Naive thymus-derived CD4-positive, alpha-beta T cell (primary cell): ENCODE measurements at regions not wholly inside any gene's neighbourhood (a gene's known extent, or its start where the extent isn't known, plus 50 kb on each side); places are given as distances from the start of the nearest gene placed in this dataset.
"Not testable (repeated sequence)": the region's sequence is repeated elsewhere in the genome, so short reads cannot be mapped to it uniquely, and the experiment has no call there.

Experiments
- ATAC-seq: fragments of 150-1000 bp; cut with Tn5 transposase; 2 replicates; pipeline ENCODE4 v1.10.0; 2021; ENCODE audit warnings: mild to moderate bottlenecking, moderate library complexity
- CTCF ChIA-PET: fragments of 350-600 bp; sonication (Branson Sonifier 250); formaldehyde crosslinking; loops from one replicate; lab custom pipeline; 2021; ENCODE audit warnings: antibody characterized with exemption; lab: Charles Lee
- POLR2A ChIA-PET: fragments of 350-600 bp; sonication (Branson Sonifier 250); formaldehyde crosslinking; loops from one replicate; lab custom pipeline; 2021; ENCODE audit warnings: antibody characterized with exemption, inconsistent platforms; lab: Charles Lee
- DNase-seq, 9 donors: peaks; one replicate each; pipeline versions ENCODE4 v3.0.0 to v3.0.0-alpha.2; 2020 to 2022; ENCODE audit warnings: mixed read lengths in 1 of 9
- H3K27ac ChIP-seq: one replicate; pipeline ENCODE4 v1.7.0; 2013; ENCODE audit warnings: mild to moderate bottlenecking, low read depth, low read length, moderate library complexity
- H3K27me3 ChIP-seq, 2 donors: one replicate each; pipeline ENCODE4 v1.7.0; 2013; ENCODE audit warnings: low read length in 2 of 2, mild to moderate bottlenecking in 2 of 2, moderate library complexity in 2 of 2; ENCODE audit not compliant: control insufficient read depth in 2 of 2, insufficient read depth in 2 of 2
- H3K36me3 ChIP-seq, 3 experiments: 1 replicate in 2 of 3; 2 replicates in 1 of 3; pipeline ENCODE4 v1.7.0; 2013; ENCODE audit warnings: low read length in 3 of 3, mild to moderate bottlenecking in 3 of 3, moderate library complexity in 1 of 3; ENCODE audit not compliant: insufficient read depth in 3 of 3, control insufficient read depth in 2 of 3
- H3K4me1 ChIP-seq, 2 donors: one replicate each; pipeline ENCODE4 v1.7.0; 2013; ENCODE audit warnings: low read length in 2 of 2, mild to moderate bottlenecking in 2 of 2, moderate library complexity in 1 of 2; ENCODE audit not compliant: control insufficient read depth in 2 of 2, insufficient read depth in 2 of 2
- H3K4me3 ChIP-seq: 2 replicates; pipeline ENCODE4 v1.7.0; 2013; ENCODE audit warnings: mild to moderate bottlenecking, low read length
- H3K9me3 ChIP-seq, 3 experiments: 1 replicate in 2 of 3; 2 replicates in 1 of 3; pipeline ENCODE4 v1.7.0; 2013; ENCODE audit warnings: low read length in 3 of 3; ENCODE audit not compliant: control insufficient read depth in 2 of 3
- H3K27ac Mint-ChIP-seq, 9 donors: one replicate each; pipeline ENCODE4 v1.8.0; 2020 to 2022; ENCODE audit warnings: mixed read lengths in 9 of 9, mild to moderate bottlenecking in 8 of 9, moderate library complexity in 5 of 9, inconsistent platforms in 2 of 9
- H3K27me3 Mint-ChIP-seq, 5 donors: one replicate each; pipeline ENCODE4 v1.8.0; 2021 to 2022; ENCODE audit warnings: mixed read lengths in 5 of 5, mild to moderate bottlenecking in 1 of 5
- H3K36me3 Mint-ChIP-seq, 5 donors: one replicate each; pipeline ENCODE4 v1.8.0; 2020 to 2022; ENCODE audit warnings: mixed read lengths in 5 of 5, mild to moderate bottlenecking in 3 of 5, inconsistent platforms in 1 of 5
- H3K4me1 Mint-ChIP-seq, 7 donors: one replicate each; pipeline ENCODE4 v1.8.0; 2020 to 2022; ENCODE audit warnings: mixed read lengths in 7 of 7, mild to moderate bottlenecking in 3 of 7, inconsistent platforms in 1 of 7
- H3K4me3 Mint-ChIP-seq, 10 donors: one replicate each; pipeline ENCODE4 v1.8.0; 2020 to 2022; ENCODE audit warnings: mild to moderate bottlenecking in 10 of 10, mixed read lengths in 10 of 10, moderate library complexity in 6 of 10, inconsistent platforms in 2 of 10
- H3K9me3 Mint-ChIP-seq, 11 donors: one replicate each; pipeline ENCODE4 v1.8.0; 2020 to 2022; ENCODE audit warnings: mixed read lengths in 11 of 11, mild to moderate bottlenecking in 4 of 11, inconsistent platforms in 1 of 11, moderate library complexity in 1 of 11
- intact Hi-C, 2 donors: fragments of 100-400 bp; cut with micrococcal nuclease; formaldehyde crosslinking; loops; one replicate each; pipeline ENCODE4 v1.15.1; 2023

DNA sequence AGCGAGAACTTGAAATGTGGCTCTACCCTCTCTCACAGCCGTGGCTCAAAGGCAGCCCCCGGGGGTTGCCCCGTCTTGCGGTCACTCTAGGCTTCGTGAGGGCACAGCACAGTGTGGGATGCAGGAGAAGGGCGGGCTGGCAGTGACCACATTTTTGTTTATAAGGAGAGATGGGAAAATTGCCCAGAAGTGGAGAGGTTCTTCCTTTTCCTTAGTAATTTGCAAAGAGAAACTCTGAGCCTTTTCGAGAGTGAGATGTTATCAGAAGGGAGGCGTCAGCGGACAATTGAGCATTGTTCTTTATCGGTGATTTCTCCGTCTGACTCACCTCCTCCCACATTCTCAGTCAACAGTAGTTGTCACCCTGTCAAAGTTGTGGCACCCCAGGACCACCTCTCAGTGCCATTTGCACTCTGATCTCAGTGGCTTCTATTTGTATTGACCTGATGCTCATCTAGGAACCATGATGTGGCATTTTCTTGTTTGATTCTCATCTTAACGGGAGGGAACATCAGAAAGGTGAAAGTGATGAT, 89.6 kb downstream of the ACAA2 start:
- peaks cover 0 to 2% (median 0%) of the 10 kb centered on the region in 11 donors for H3K9me3 Mint-ChIP-seq
- POLR2A ChIA-PET: no interaction called here
- Histone ChIP-seq H3K4me3 (no peak overlapping the region), H3K27ac (no peak overlapping the region), H3K27me3 (no peaks in the 10 kb centered on the region), H3K36me3 (no peaks in the 10 kb centered on the region), H3K4me1 (no peaks in the 10 kb centered on the region), H3K9me3 (no peaks in the 10 kb centered on the region)
- DNase-seq (peak in 1 of 9 donors; percentile 30), ATAC-seq (no peak)
- intact Hi-C loops: no loop called here
- H3K36me3 Mint-ChIP-seq: no peaks in the 10 kb centered on the region
- CTCF ChIA-PET: interaction anchor here (0.7 kb wide), 1 partner anchor 21 kb away, joined by 3 read pairs; no protein-coding TSS in a partner anchor
- H3K4me1 Mint-ChIP-seq: peaks cover 0 to 10% (median 4%) of the 10 kb centered on the region in 7 donors
- H3K4me3 Mint-ChIP-seq: peak overlapping the region in 2 of 10 donors; percentile 4 to 29
- no peak overlapping the region for H3K27ac Mint-ChIP-seq
- H3K27me3 Mint-ChIP-seq: peaks cover 0 to 29% (median 16%) of the 10 kb centered on the region in 5 donors

DNA sequence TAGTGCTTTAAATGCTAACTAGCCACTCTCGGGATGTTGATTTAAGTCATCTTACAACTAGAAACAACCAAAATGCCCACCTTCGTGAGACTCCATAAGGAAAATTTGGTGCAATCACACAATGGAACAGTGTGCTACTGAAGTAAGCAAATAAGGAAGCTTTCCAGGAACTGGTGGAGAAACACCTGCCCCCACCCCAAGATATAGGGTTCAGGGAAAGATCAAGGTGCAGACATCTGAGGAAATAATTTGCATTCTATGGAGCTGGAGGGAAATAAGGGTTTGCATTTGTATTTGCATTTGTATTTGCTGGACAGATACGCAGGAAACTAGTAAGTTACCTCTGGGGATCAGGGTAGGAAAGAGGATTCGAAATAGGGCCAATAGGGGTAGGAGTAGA, 90.9 kb downstream of the ACAA2 start:
- Mint-ChIP-seq H3K36me3 (peaks cover 0 to 4% (median 3%) of the 10 kb centered on the region in 5 donors), H3K4me3 (no peak overlapping the region), H3K9me3 (peaks cover 0 to 5% (median 0%) of the 10 kb centered on the region in 11 donors), H3K27ac (no peak overlapping the region), H3K4me1 (peaks cover 0 to 10% (median 4%) of the 10 kb centered on the region in 7 donors), H3K27me3 (peaks cover 0 to 34% (median 23%) of the 10 kb centered on the region in 5 donors)
- intact Hi-C loops: no loop called here
- Histone ChIP-seq H3K27ac (no peak overlapping the region), H3K4me3 (no peak overlapping the region), H3K36me3 (no peaks in the 10 kb centered on the region), H3K4me1 (no peaks in the 10 kb centered on the region), H3K9me3 (no peaks in the 10 kb centered on the region), H3K27me3 (no peaks in the 10 kb centered on the region)
- no peak for DNase-seq
- ATAC-seq: no peak
- CTCF ChIA-PET: no interaction called here
- POLR2A ChIA-PET: no interaction called here

DNA sequence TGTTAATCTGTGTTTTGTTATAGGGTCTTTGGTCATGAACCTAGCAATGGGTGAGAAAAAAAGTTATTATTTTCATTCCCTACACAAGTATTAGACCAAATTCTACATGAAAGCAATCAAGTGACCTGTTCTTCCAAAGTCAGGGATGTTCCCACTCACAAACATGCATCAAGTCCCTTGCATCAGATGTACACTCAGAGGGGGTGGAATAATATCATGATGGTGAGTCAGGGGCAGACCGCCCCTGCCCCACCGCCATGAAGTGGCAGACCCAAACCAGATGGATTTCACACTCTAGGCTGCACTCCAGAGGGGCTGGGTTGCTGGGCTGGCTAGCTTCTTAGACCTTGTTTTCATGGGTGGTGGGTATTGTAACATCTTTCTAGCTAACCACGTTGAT, 91.4 kb downstream of the ACAA2 start:
- intact Hi-C loops: no loop called here
- DNase-seq (no peak), ATAC-seq (no peak)
- Histone ChIP-seq H3K36me3 (no peaks in the 10 kb centered on the region), H3K4me3 (no peak overlapping the region), H3K27ac (no peak overlapping the region), H3K9me3 (no peaks in the 10 kb centered on the region), H3K27me3 (no peaks in the 10 kb centered on the region), H3K4me1 (no peaks in the 10 kb centered on the region)
- Mint-ChIP-seq H3K9me3 (peaks cover 0 to 5% (median 0%) of the 10 kb centered on the region in 11 donors), H3K27ac (no peak overlapping the region), H3K4me1 (peaks cover 0 to 10% (median 4%) of the 10 kb centered on the region in 7 donors), H3K4me3 (no peak overlapping the region), H3K36me3 (peaks cover 0 to 4% (median 3%) of the 10 kb centered on the region in 5 donors), H3K27me3 (peaks cover 0 to 34% (median 23%) of the 10 kb centered on the region in 5 donors)
- POLR2A ChIA-PET: no interaction called here
- CTCF ChIA-PET: no interaction called here

DNA sequence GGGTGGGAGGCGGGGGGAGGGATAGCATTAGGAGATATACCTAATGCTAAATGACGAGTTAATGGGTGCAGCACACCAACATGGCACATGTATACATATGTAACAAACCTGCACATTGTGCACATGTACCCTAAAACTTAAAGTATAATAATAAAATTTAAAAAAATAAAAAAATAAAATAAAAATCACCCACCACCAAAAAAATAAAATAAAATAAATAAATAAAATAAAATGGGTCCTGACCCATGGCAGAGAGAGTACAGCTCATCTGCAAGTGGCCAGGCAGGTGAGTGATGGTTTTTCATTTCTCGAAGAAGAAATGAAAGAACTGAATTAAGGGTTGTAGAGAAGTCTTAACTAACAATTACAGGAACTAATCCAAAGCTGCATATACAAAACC, 92.4 kb downstream of the ACAA2 start:
- H3K9me3 Mint-ChIP-seq, H3K27ac Mint-ChIP-seq, H3K27me3 ChIP-seq, H3K4me1 Mint-ChIP-seq, CTCF ChIA-PET, H3K36me3 ChIP-seq, H3K4me3 ChIP-seq, DNase-seq, H3K4me3 Mint-ChIP-seq, ATAC-seq, H3K27ac ChIP-seq, H3K9me3 ChIP-seq, H3K4me1 ChIP-seq, intact Hi-C loops, H3K36me3 Mint-ChIP-seq: not testable (repeated sequence)
- H3K27me3 Mint-ChIP-seq: peaks cover 0 to 35% (median 23%) of the 10 kb centered on the region in 5 donors
- POLR2A ChIA-PET: interaction anchor here (0.8 kb wide), 1 partner anchor 1405 kb away, joined by 3 read pairs; no protein-coding TSS in a partner anchor

GRCh38 chr18:49717617-49718016, 95.7 kb downstream of the ACAA2 start:
- H3K4me3 ChIP-seq: no peak overlapping the region
- Mint-ChIP-seq H3K9me3 (peaks cover 0 to 14% (median 0%) of the 10 kb centered on the region in 11 donors), H3K36me3 (peaks cover 0 to 4% (median 3%) of the 10 kb centered on the region in 5 donors), H3K4me1 (no peaks in the 10 kb centered on the region), H3K4me3 (no peak overlapping the region), H3K27me3 (peaks cover 0 to 47% (median 25%) of the 10 kb centered on the region in 5 donors), H3K27ac (no peak overlapping the region)
- no peaks in the 10 kb centered on the region for H3K27me3 ChIP-seq
- no peaks in the 10 kb centered on the region for H3K4me1 ChIP-seq
- H3K27ac ChIP-seq: no peak overlapping the region
- H3K36me3 ChIP-seq: no peaks in the 10 kb centered on the region
- intact Hi-C loops: no loop called here
- ATAC-seq (no peak), DNase-seq (no peak)
- ChIA-PET POLR2A (no interaction called here), CTCF (no interaction called here)
- H3K9me3 ChIP-seq: no peaks in the 10 kb centered on the region

DNA sequence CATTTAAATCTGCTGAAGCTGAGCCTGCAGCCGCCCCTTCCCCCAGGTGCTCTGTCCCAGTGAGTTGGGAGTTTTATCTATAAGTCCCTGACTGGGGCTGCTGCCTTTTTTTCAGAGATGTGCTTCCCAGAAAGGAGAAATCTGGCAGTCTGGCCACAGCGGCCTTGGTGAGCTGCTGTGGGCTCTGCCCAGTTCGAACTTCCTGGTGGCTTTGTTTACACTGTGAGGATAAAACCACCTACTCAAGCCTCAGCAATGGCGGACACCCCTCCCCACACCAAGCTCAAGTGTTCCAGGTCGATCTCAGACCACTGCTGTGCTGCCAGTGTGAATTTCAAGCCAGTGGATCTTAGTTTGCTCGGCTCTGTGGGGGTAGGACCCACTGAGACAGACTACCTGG, 97.3 kb downstream of the ACAA2 start:
- Mint-ChIP-seq H3K36me3 (peaks cover 0 to 4% (median 3%) of the 10 kb centered on the region in 5 donors), H3K4me3 (no peak overlapping the region), H3K4me1 (no peaks in the 10 kb centered on the region), H3K27ac (no peak overlapping the region), H3K27me3 (peaks cover 0 to 47% (median 18%) of the 10 kb centered on the region in 5 donors), H3K9me3 (peaks cover 0 to 14% (median 0%) of the 10 kb centered on the region in 11 donors)
- Histone ChIP-seq H3K9me3 (no peaks in the 10 kb centered on the region), H3K4me3 (no peak overlapping the region), H3K27ac (no peak overlapping the region), H3K27me3 (no peaks in the 10 kb centered on the region), H3K4me1 (no peaks in the 10 kb centered on the region), H3K36me3 (no peaks in the 10 kb centered on the region)
- POLR2A ChIA-PET: no interaction called here
- no peak for ATAC-seq
- intact Hi-C loops: no loop called here
- CTCF ChIA-PET: no interaction called here
- DNase-seq: no peak

GRCh38 chr18:49709347-49709690, 104.0 kb downstream of the ACAA2 start:
- H3K27ac Mint-ChIP-seq: no peak overlapping the region
- H3K4me3 Mint-ChIP-seq: no peak overlapping the region
- H3K9me3 ChIP-seq: no peaks in the 10 kb centered on the region
- POLR2A ChIA-PET: no interaction called here
- H3K4me1 Mint-ChIP-seq: no peaks in the 10 kb centered on the region
- H3K36me3 Mint-ChIP-seq: no peaks in the 10 kb centered on the region
- no peaks in the 10 kb centered on the region for H3K27me3 ChIP-seq
- no peaks in the 10 kb centered on the region for H3K36me3 ChIP-seq
- no peak overlapping the region for H3K27ac ChIP-seq
- H3K27me3 Mint-ChIP-seq: peaks cover 0 to 34% (median 7%) of the 10 kb centered on the region in 5 donors
- H3K4me1 ChIP-seq: no peaks in the 10 kb centered on the region
- ATAC-seq (no peak), DNase-seq (no peak)
- CTCF ChIA-PET: no interaction called here
- H3K9me3 Mint-ChIP-seq: peaks cover 0 to 3% (median 0%) of the 10 kb centered on the region in 11 donors
- intact Hi-C loops: no loop called here
- H3K4me3 ChIP-seq: no peak overlapping the region
